GM12875 (cell line): ENCODE measurements at regions not wholly inside any gene's neighbourhood (a gene's known extent, or its start where the extent isn't known, plus 50 kb on each side); places are given as distances from the start of the nearest gene placed in this dataset.

ENCODE experiments used
- H3K4me3 ChIP-seq: one replicate; pipeline ENCODE4 v1.5.1; 2011; ENCODE audit warnings: low read depth, low read length, control low read depth
- CTCF ChIP-seq: IDR thresholded peaks from 2 replicates; pipeline ENCODE4 v1.5.1; 2011; ENCODE audit warnings: low read depth, mild to moderate bottlenecking, control low read depth, inconsistent platforms, low read length, moderate library complexity, borderline replicate concordance; ENCODE audit not compliant: insufficient read depth

DNA sequence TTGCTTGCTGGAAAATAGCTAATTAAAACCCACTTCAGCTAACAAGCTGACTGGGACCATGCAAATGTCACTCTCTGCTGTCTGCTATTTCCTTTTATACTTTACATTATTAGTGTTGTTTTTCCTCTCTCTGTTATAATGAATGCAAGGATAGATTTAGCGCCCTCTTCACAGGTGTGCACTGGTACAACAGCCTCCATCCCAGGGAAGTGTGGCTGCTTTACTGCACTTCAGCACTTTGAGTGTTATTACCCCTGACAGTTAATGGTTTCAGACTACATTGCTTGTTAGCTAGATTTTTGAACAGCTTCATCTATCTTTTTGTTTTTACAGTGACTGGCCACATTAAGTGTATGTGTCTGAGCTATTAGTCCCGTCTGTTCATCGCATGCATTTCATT lies 405.7 kb downstream of the RNF144B start:
- H3K4me3 ChIP-seq, result no peak overlapping the region
- TF ChIP-seq CTCF, result no peak

DNA sequence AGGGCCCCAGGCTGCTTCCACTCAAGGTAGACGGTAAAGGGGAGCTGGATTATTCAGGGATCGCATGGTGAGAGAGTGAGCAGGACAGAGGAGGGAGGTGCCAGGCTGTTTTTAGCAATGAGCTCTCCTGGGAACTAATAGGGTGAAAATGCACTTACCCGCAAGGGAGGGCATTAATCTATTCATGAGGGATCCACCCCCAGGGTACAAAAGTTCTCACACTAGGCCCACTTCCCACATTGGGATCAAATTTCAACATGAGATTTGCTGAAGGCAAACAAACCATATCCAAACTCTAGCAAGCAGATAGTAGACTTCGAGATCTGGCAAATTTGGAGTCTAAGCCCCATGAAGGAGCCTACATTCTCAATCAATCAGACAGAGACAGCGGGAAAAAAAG lies 408.6 kb downstream of the RNF144B start:
- TF ChIP-seq CTCF, result no peak

DNA sequence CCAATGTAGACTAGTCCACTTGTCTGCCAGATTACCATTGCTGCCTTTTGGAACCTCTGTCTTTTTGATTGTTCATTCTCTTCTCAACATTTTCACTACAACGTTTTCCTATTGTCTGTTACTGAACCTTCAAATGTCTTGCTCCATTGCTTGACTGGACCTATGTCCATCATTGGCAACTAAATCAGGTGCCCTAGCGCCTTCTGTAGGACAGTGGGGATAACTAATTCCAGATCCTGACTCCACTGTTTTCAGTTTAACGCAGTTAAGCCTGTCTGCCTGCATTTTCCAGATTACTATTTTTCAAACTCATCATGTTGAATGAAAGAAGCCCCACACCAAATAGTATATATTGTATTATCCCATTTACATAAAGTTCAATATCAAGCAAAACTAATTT lies 433.6 kb downstream of the RNF144B start:
- TF ChIP-seq CTCF, result no peak

More for the DNA sequence above, 408.6 kb downstream of the RNF144B start:
- H3K4me3 ChIP-seq, result no peak overlapping the region

GRCh38 chr6:18823782-18824386 lies 436.7 kb downstream of the RNF144B start:
- no peak overlapping the region for H3K4me3 ChIP-seq
- peak; percentile 50; the same call in 1 of the 2 replicates for TF ChIP-seq CTCF

More for the DNA sequence above, 433.6 kb downstream of the RNF144B start:
- H3K4me3 ChIP-seq, result no peak overlapping the region

GRCh38 chr6:18829272-18829870 lies 442.2 kb downstream of the RNF144B start:
- no peak for TF ChIP-seq CTCF
- H3K4me3 ChIP-seq, result no peak overlapping the region

DNA sequence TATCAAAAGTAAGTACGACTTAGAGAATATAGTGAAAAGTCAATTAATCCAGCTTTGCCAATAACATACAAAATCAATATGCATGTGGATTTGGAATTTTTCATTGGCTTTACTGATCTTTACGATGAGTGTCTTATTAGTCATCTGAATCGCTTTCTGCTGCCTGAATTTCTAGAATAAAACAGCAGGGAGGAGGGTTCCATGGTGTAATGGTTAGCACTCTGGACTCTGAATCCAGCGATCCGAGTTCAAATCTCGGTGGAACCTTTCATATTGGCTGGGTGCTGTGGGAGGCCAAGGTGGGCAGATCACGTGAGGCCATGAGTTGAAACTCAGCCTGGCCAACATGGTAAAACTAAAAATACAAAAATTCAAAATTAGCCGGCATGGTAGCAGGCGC lies 448.8 kb downstream of the RNF144B start:
- no peak overlapping the region for H3K4me3 ChIP-seq
- TF ChIP-seq CTCF, result no peak

DNA sequence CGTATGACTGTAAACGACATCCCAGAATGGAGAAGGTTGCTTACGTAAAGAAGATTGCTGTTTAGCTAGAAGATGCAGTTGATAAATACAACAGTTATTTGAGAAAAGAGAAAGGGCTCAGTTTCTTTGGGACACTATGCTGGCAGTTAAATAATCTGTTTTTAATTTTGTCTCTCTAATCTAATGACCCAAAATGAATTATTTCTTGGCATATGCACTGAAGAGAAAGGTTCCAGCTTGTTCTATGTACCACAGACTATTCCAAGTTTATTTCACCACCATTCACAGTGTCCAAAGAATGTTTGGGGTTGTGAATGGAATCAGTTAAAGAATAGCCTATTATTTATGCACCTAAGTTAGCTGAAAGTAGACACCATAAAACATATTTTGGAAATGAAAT lies 449.9 kb downstream of the RNF144B start:
- no peak for TF ChIP-seq CTCF
- H3K4me3 ChIP-seq, result no peak overlapping the region
